ENCODE measurements at regions not wholly inside any gene's neighbourhood (a gene's known extent, or its start where the extent isn't known, plus 50 kb on each side); places are given as distances from the start of the nearest gene placed in this dataset.

GRCh38 chr18:72180689-72181088 is 363.5 kb downstream of the CBLN2 start:
- DNase-seq: no peak

GRCh38 chr18:72174972-72175649 is 369.0 kb downstream of the CBLN2 start:
- no peak for DNase-seq

- no peak for DNase-seq
Measured at GRCh38 chr18:72171596-72171995, 372.5 kb downstream of the CBLN2 start.

- DNase-seq: no peak
Measured at GRCh38 chr18:72161691-72162090, 382.5 kb downstream of the CBLN2 start.

- DNase-seq: no peak
Measured at GRCh38 chr18:72160510-72161445, 383.4 kb downstream of the CBLN2 start.

- DNase-seq: no peak
Measured at GRCh38 chr18:72155327-72155726, 388.8 kb downstream of the CBLN2 start.

GRCh38 chr18:72154926-72155325 is 389.2 kb downstream of the CBLN2 start:
- DNase-seq: no peak

DNA sequence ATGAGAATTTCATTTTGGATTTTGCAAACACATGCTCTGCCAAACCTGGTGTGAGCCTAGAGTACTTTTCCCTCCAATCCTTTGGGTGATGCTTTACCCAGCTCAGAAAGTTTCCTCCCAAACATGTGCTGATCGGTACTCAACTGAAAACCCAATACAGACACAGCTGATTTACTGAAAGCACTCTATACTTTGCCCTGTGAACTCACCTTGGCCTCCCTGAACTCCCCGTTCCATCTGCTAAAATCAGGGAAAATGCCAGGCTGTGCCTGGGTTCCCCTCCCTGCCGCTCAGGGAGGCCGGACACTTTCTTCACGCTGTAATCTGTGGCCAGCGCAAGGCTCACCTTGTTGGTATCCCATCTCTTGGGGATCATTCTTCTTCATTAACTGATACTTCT is 391.2 kb downstream of the CBLN2 start:
- no peak for DNase-seq

GRCh38 chr18:72147830-72148229 is 396.3 kb downstream of the CBLN2 start:
- DNase-seq: no peak

DNA sequence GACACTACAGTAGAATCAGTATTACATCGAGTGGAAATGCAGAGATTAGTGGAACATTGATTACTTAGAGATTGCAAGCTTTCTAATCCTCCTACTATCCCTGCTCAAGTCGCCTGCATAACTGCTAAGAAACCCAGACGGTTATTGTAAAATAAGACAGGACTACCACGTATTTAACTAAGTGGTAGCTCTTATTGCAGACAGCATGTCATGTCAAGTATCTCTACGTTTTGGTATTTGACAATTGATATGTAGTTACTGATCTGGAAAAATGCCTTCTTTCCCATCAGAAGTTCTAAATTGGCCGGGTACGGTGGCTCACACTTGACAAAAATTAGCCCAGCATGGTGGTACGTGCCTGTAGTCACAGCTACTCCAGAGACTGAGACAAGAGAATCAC is 404.1 kb downstream of the CBLN2 start:
- DNase-seq: no peak

GRCh38 chr18:72128649-72129048 is 415.5 kb downstream of the CBLN2 start:
- no peak for DNase-seq

- DNase-seq: no peak
Measured at GRCh38 chr18:72122103-72122502, 422.0 kb downstream of the CBLN2 start.

DNA sequence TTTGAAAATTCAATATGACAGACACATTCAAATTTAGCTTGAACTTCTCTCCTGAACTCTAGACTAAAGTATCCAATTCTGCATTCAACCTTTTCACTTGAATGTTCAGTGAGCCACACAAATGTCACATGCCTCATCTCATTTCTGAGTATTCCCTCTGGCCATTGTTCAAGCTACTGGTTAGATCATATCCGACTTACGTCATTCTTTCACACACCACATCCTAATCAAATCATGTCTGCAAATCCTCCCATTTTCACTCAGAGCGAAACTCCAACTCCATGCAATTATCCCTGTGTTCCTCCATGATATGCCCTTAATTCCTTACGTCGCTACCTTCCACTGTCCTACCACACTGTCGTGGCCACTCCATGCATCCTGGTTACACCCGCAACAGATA is 425.1 kb downstream of the CBLN2 start:
- DNase-seq: no peak

GRCh38 chr18:72114801-72115594 is 429.1 kb downstream of the CBLN2 start:
- DNase-seq: no peak

DNA sequence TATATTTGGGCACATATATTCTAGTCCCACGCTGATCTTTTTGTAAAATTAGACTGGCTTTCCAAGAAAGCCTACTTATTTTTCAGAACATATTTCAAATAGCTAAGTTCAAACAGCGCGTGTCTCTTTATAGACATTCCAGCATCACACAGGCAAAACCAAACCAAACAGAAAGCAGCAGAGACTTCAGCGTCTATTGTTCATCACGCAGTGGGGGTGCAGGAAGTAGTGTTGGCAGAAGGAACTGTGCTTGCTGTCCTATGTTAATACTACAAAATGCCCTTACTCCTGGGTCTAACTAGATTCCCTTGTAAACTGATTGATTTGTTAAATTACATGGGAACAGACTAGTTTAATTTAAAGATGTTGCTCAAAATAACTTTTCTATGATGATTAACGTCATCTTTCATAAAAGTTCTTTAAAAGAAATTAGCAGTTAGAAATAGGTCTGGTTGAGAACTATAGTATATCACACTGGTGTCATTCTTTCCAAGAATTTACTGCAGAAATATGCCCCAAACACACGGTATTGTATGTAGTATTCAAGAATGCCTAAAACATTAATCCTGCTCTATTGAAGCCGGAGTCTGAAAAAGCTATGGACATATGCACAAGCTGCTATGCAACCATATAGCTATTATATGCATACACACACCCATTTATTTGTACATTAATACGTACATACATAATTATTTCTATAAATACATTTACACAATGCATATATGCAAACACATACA is 436.3 kb downstream of the CBLN2 start:
- DNase-seq: no peak

GRCh38 chr18:72104851-72105250 is 439.3 kb downstream of the CBLN2 start:
- DNase-seq: no peak

DNA sequence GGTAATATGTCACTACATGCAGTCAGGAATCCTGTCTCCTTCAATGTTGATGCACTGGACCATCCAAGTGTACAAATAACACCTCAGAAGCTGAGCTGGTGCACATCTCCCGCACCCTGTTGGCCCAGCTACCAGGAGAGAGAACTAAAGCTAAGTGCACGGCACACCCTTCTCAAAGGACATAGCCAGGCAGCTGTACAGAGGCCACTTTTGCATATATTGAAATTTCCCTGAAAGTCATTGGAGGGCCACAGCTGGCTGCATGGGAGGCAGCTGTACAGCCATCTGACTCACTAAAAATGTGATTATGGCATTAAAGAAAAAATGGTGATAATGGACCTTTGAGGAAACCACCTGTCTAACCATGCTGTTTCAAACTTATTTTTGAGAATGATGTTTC is 441.7 kb downstream of the CBLN2 start:
- DNase-seq: no peak

- no peak for DNase-seq
Measured at GRCh38 chr18:72100465-72101004, 443.6 kb downstream of the CBLN2 start.

- no peak for DNase-seq
Measured at GRCh38 chr18:72091369-72091768, 452.8 kb downstream of the CBLN2 start.

- DNase-seq: no peak
Measured at GRCh38 chr18:72089432-72089831, 454.7 kb downstream of the CBLN2 start.

- no peak for DNase-seq
Measured at GRCh38 chr18:72086421-72086820, 457.7 kb downstream of the CBLN2 start.

DNA sequence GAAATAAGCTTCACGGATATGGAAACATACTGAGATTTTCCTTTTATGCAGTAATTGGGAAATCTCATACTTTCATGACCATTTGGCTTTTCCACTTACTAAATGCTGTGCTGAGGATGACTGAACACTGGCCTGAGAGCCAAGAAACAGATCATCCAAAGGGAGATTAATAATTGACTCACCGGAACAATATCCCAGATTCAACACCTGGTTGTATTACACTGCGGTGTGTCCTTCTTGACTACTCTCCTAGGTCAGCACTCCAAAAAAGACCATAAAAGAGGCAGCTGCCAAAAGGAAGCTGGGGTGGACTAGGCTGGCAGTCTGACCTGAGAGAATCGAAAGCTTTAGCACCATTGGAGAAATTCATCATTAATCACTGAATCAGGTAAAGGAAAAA is 469.1 kb downstream of the CBLN2 start:
- DNase-seq: no peak
